ENCODE measurements at regions not wholly inside any gene's neighbourhood (a gene's known extent, or its start where the extent isn't known, plus 50 kb on each side); places are given as distances from the start of the nearest gene placed in this dataset.

DNA sequence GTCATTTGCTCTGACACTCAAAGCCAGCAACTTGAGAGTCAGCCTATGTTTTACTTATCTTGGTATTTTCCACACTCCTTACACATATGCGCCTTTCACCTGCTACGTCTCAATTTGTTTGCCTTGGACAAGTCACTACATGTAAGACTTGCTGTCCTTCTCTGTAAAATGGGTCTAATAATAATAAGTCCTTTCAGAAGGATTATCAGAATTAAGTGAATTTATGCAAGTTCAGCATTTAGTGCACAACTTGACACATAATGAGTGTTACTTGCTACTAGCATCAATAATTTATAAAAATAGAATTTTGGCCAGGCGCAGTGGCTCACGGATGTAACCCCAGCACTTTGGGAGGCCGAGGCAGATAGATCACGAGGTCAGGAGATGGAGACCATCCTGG is 71.1 kb upstream of the UBL3 start:
- TF ChIP-seq, protein P1, sequence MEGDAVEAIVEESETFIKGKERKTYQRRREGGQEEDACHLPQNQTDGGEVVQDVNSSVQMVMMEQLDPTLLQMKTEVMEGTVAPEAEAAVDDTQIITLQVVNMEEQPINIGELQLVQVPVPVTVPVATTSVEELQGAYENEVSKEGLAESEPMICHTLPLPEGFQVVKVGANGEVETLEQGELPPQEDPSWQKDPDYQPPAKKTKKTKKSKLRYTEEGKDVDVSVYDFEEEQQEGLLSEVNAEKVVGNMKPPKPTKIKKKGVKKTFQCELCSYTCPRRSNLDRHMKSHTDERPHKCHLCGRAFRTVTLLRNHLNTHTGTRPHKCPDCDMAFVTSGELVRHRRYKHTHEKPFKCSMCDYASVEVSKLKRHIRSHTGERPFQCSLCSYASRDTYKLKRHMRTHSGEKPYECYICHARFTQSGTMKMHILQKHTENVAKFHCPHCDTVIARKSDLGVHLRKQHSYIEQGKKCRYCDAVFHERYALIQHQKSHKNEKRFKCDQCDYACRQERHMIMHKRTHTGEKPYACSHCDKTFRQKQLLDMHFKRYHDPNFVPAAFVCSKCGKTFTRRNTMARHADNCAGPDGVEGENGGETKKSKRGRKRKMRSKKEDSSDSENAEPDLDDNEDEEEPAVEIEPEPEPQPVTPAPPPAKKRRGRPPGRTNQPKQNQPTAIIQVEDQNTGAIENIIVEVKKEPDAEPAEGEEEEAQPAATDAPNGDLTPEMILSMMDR (IDR thresholded peaks at IDR 0.05; ENCODE audit: unreplicated experiment): no peak
- no peaks in the 10 kb centered on the region for H3K27me3 Mint-ChIP-seq (ENCODE audit: low read depth)
- DNase-seq (ENCODE audit: low spot score in 2 of 2, unreplicated experiment in 2 of 2): no peak
- H3K4me1 Mint-ChIP-seq: peaks cover 59% of the 10 kb centered on the region
- no peaks in the 10 kb centered on the region for H3K36me3 Mint-ChIP-seq
- no peak overlapping the region for H3K4me3 Mint-ChIP-seq
- no peak overlapping the region for H3K27ac Mint-ChIP-seq
- no peaks in the 10 kb centered on the region for H3K9me3 Mint-ChIP-seq

- Mint-ChIP-seq H3K4me1 (peaks cover 46% of the 10 kb centered on the region), H3K27ac (peak overlapping the region; percentile 58), H3K36me3 (no peaks in the 10 kb centered on the region), H3K4me3 (no peak overlapping the region), H3K9me3 (peaks cover 4% of the 10 kb centered on the region), H3K27me3 (ENCODE audit: low read depth) (no peaks in the 10 kb centered on the region)
- no peak for DNase-seq (ENCODE audit: low spot score in 2 of 2, unreplicated experiment in 2 of 2)
- TF ChIP-seq, protein P1 (IDR thresholded peaks at IDR 0.05; ENCODE audit: unreplicated experiment): no peak
Observed at GRCh38 chr13:29920025-29920643, 69.7 kb upstream of the UBL3 start.

DNA sequence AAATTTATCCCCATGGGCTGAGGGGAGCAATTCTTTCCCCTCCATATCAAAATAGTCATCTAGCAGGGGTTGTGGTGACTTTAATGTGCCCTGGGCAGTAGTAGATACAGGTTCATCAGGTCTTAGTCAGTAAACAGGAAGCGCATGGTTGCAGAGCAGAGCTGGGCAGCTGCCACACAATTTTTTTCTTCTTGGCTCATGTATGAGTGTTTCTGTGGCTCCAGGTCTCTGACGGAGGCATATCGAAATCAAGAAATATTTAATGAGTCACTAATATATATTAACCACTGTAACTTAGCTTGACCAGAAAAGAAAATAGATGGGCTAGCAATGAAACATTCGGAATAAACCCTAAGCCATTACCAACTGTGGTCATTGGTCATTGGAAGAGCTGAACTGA is 68.4 kb upstream of the UBL3 start:
- Mint-ChIP-seq H3K4me3 (no peak overlapping the region), H3K4me1 (peaks cover 38% of the 10 kb centered on the region), H3K27ac (no peak overlapping the region), H3K9me3 (peaks cover 4% of the 10 kb centered on the region), H3K36me3 (no peaks in the 10 kb centered on the region), H3K27me3 (ENCODE audit: low read depth) (no peaks in the 10 kb centered on the region)
- DNase-seq (ENCODE audit: low spot score in 2 of 2, unreplicated experiment in 2 of 2): no peak
- TF ChIP-seq, protein P1 (IDR thresholded peaks at IDR 0.05; ENCODE audit: unreplicated experiment): no peak

DNA sequence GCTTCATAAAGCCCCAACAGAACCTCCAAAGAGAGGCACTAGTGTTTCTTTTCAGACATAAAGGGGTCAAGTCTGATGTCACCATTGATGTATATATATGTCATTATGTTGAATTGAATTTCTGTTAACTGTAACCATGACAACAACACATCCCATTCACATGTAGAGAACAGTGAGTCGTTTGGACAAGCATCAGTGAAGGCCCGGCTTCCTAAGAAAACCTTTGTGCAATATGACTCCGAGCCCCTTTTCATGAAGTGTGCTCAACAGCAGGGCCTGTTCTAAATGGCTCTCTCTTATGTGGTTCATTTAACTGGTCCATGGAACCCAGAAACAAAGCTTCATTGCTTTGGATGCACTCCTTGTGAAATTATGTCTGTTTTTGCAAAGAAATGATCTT is 67.2 kb upstream of the UBL3 start:
- no peaks in the 10 kb centered on the region for H3K27me3 Mint-ChIP-seq (ENCODE audit: low read depth)
- no peak overlapping the region for H3K27ac Mint-ChIP-seq
- H3K4me3 Mint-ChIP-seq: no peak overlapping the region
- H3K36me3 Mint-ChIP-seq: no peaks in the 10 kb centered on the region
- peaks cover 28% of the 10 kb centered on the region for H3K4me1 Mint-ChIP-seq
- H3K9me3 Mint-ChIP-seq: peaks cover 4% of the 10 kb centered on the region
- TF ChIP-seq, protein P1 (IDR thresholded peaks at IDR 0.05; ENCODE audit: unreplicated experiment): no peak
- DNase-seq (ENCODE audit: low spot score in 2 of 2, unreplicated experiment in 2 of 2): no peak

- peaks cover 4% of the 10 kb centered on the region for H3K9me3 Mint-ChIP-seq
- no peaks in the 10 kb centered on the region for H3K36me3 Mint-ChIP-seq
- DNase-seq (ENCODE audit: low spot score in 2 of 2, unreplicated experiment in 2 of 2): no peak
- peaks cover 22% of the 10 kb centered on the region for H3K4me1 Mint-ChIP-seq
- TF ChIP-seq, protein P1 (IDR thresholded peaks at IDR 0.05; ENCODE audit: unreplicated experiment): no peak
- no peaks in the 10 kb centered on the region for H3K27me3 Mint-ChIP-seq (ENCODE audit: low read depth)
- H3K4me3 Mint-ChIP-seq: no peak overlapping the region
- no peak overlapping the region for H3K27ac Mint-ChIP-seq
Observed at GRCh38 chr13:29914581-29914980, 64.2 kb upstream of the UBL3 start.
